HG02642 (cell line): ENCODE measurements at regions not wholly inside any gene's neighbourhood (a gene's known extent, or its start where the extent isn't known, plus 50 kb on each side); places are given as distances from the start of the nearest gene placed in this dataset.

Experiments
- ATAC-seq: cut with Tn5 transposase; IDR thresholded peaks from one replicate; pipeline ENCODE4 v1.9.1; 2021; ENCODE audit warnings: mild to moderate bottlenecking; ENCODE audit not compliant: unreplicated experiment, poor library complexity

DNA sequence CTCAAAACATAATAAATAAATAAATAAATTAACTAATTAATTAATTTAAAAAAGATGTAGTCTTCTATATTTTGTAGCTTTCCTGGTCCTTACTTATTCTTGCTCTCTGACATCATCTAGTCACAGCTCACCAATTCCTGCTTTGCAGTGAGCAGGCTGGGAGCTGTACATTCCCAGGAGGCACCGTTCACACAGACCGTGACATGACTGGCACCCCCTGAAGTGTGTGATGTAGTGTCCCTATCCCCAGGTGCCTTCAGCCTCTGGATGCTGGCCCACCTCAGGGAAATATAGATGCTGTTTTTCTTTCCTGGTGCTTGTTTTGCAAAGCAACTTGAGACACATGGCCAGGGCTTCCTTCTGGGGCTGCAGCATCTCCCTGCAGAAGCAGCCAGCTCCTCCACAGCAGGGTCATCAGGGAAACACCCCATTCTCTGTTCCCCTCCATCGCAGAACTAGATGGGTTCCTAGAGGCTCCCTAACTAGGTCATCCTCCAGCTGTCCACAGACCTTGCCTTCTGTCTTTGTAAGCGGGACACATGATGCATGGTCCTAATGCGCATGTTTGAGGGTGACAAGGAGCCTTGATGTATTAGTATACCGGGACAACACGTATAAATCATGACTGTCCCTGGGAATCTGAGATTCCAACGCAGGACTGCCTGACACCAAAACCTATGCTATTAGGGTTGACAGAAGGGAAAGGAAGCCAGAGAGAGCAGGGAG lies 76.4 kb downstream of the RHOB start:
- no peak for ATAC-seq

GRCh38 chr2:20523799-20524187 lies 76.9 kb downstream of the RHOB start:
- ATAC-seq, result no peak

- ATAC-seq, result peak; percentile 79
Observed at GRCh38 chr2:20524412-20525040, 77.7 kb downstream of the RHOB start.

- peak; percentile 91 for ATAC-seq
Observed at GRCh38 chr2:20525041-20526035, 78.5 kb downstream of the RHOB start.

- ATAC-seq, result no peak
Observed at GRCh38 chr2:20526160-20526559, 79.3 kb downstream of the RHOB start.

GRCh38 chr2:20526708-20527107 lies 79.8 kb downstream of the RHOB start:
- no peak for ATAC-seq

DNA sequence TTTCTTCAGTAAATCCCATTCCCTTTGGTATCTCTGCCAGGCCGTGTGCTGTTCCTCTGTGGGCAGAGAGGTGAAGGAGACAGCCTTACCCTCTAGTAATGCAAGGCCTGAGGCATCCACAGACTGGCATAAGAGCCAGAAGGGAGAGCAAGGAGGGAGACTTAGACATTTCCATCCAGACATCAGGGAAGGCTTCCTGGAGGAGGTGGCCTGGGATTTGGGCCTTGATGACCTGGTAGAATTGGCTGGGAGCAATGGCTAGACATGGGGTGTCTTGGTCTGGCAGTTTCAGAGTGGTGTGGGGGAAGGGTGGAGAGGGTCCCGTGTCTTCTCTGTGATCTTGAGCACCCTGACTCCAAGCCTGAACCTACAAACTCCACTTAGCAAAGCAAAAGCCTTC lies 81.8 kb downstream of the RHOB start:
- ATAC-seq, result no peak

DNA sequence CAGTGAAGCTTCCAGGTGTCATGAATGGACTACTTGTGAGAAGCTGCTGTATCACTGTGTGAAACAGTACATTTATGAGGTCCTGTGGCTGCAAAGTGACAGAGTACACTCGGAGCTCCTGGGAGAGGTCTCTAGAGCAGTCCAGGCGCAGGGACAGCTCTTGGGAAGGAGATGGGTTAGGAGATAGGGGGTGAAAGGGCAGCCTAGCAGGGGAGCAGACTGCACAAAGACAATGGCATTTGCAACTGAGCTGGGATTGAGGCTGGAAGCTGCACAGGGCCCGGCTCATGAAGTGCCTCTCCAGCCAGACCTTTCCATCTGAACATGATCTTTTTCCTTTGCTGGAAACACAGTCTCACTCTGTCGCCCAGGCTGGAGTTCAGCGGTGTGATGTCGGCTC lies 83.6 kb downstream of the RHOB start:
- no peak for ATAC-seq

GRCh38 chr2:20531633-20532262 lies 84.9 kb downstream of the RHOB start:
- ATAC-seq, result no peak

DNA sequence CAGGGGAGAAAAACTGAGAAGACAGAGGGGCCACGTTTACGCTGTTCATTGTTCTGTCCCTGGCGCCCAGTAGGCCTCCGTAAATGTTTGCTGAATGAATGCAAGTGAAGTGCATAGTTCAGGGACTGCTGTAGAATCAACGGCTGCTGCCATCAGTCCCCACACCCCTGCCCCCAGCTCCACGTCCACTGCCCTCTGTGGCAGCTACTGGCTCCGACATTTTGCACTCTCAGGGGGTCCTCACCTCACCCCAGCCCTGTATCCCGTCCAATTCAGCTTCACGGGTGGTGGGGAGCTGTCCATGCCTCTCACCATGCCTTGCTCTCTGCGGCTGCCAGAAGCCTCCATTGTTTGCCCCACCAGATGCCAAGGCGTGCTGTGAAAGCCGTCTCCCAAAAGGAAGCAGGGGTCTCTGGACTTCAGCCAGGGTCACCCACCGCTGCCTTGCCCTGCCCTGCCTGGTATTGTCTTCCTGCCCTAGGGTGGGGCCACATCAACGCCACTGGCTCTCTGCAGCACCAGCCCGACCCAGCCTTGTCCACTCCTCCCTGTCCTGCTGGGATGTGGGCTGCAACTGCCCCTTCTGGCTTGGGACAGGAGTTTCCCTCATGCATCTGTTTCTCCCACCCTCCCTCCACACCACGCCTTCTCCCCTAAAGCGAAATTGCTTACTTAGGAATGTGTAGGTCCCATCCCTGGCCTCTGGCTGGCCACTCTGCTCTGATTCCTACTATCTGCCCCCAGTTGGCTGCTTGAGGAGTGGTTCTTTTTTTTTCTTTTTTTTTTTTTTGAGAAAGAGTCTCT lies 86.0 kb downstream of the RHOB start:
- ATAC-seq, result no peak

GRCh38 chr2:20533993-20534622 lies 87.2 kb downstream of the RHOB start:
- no peak for ATAC-seq

DNA sequence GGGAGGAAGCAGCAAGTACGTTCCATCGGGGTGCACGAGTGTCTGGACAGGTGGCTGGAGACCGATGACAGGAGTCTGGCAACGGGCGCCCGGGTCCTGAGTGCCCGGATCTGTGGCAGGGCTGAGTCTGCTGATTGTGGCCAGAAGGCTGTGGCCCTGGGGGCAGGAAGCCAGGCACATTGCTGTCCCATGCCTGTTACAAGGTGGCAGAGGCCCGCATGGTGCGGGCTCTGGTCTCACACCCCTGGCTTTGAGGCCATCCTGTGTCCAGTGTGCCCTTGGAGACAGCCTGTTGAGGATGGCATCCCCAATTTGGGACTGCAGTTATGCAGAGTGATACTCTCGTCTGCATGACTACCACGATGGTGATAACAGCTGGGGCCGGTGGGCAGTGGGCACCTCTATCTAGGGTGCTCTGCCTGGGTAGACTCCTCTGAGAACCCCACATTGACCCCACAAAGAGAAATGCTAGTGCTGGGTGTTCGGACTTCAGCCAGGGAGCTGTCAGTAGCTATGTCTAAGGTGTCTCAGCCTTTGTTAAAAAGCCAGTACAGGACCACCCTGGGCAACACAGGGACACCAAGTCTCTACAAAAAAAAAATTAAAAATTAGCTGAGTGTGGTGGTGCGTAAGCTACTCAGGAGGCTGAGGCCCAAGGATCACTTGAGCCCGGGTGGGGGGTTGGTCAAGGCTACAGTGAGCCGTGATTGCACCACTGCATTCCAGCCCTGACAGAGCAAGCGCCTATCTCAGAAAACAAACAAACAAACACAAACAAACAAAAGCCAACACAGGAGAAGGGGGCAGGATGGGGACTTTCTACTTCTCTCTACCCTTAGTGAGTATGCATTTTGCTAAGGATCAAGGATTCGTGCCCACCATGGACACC lies 88.3 kb downstream of the RHOB start:
- ATAC-seq, result no peak

GRCh38 chr2:20536619-20537422 lies 89.9 kb downstream of the RHOB start:
- ATAC-seq, result no peak

DNA sequence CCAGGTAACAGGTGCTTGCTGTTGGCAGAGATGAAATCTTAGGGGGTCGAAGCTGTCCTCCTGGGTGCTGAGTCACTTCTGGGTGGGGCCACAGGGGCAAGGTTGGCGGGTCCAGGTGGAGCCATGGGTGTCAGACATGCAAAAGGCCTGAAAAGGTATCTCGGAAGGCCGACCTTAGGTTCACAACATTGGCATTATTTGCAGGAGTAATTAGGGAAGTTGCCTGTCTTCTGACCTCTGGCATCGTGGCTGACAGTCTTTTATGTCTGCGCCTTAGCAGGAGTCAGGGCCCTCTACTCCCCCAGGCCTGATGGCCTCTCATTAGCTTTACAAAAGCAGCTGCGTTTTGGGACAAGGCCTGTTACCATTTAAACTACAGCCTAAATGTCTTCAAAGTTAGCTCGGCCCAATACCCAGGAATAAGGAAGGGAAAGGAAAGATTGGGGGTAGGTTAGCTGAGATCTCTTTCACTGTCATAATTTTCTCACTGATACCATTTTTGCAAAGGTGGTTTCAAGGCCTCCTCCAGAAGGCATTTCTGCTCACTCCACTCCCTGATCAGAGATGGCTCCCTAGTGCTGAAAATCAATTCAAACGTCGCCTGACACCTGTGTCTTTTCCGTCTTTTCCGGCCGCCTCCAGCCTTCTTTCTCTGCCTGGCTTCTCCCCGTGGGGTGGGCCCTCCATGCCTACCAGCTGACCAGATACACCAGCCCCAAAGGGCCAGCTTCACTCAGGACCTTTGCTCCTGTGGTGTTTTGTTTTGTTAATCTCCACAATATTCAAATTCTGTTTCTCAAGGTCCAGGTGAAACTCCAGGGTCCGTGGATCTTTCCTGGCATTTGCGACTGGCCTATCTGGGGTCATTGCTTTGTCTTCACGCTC lies 90.8 kb downstream of the RHOB start:
- no peak for ATAC-seq

- no peak for ATAC-seq
Observed at GRCh38 chr2:20538308-20539132, 91.6 kb downstream of the RHOB start.
